ENCODE measurements at regions not wholly inside any gene's neighbourhood (a gene's known extent, or its start where the extent isn't known, plus 50 kb on each side); places are given as distances from the start of the nearest gene placed in this dataset.
"Not testable (repeated sequence)": the region's sequence is repeated elsewhere in the genome, so short reads cannot be mapped to it uniquely, and the experiment has no call there.

GRCh38 chr10:18875477-18875876, 173.1 kb upstream of the MALRD1 start:
- DNase-seq = no peak

- no peak for DNase-seq
Measured at GRCh38 chr10:18879284-18879683, 169.3 kb upstream of the MALRD1 start.

- no peak for DNase-seq
Measured at GRCh38 chr10:18880530-18880929, 168.1 kb upstream of the MALRD1 start.

- no peak for DNase-seq
Measured at GRCh38 chr10:18886102-18886501, 162.5 kb upstream of the MALRD1 start.

GRCh38 chr10:18906636-18907035, 142.0 kb upstream of the MALRD1 start:
- no peak for DNase-seq

GRCh38 chr10:18917431-18917830, 131.2 kb upstream of the MALRD1 start:
- DNase-seq = not testable (repeated sequence)

- no peak for DNase-seq
Measured at GRCh38 chr10:18918532-18918931, 130.1 kb upstream of the MALRD1 start.

GRCh38 chr10:18949391-18949790, 99.2 kb upstream of the MALRD1 start:
- no peak for DNase-seq

GRCh38 chr10:18951072-18951823, 97.4 kb upstream of the MALRD1 start:
- DNase-seq = not testable (repeated sequence)

GRCh38 chr10:18955061-18955460, 93.5 kb upstream of the MALRD1 start:
- no peak for DNase-seq

- no peak for DNase-seq
Measured at GRCh38 chr10:18959369-18959768, 89.2 kb upstream of the MALRD1 start.

- DNase-seq = no peak
Measured at GRCh38 chr10:18960466-18961079, 88.0 kb upstream of the MALRD1 start.

GRCh38 chr10:18968159-18968558, 80.4 kb upstream of the MALRD1 start:
- DNase-seq = no peak

- DNase-seq = no peak
Measured at GRCh38 chr10:18976696-18977251, 71.8 kb upstream of the MALRD1 start.

GRCh38 chr10:18980089-18980629, 68.4 kb upstream of the MALRD1 start:
- no peak for DNase-seq

GRCh38 chr10:18984531-18984930, 64.1 kb upstream of the MALRD1 start:
- no peak for DNase-seq

- no peak for DNase-seq
Measured at GRCh38 chr10:18988338-18988737, 60.3 kb upstream of the MALRD1 start.

All from NCI-H526 treated with DMSO at 0.1 percent for 48 hours (cell line).